ENCODE measurements at regions not wholly inside any gene's neighbourhood (a gene's known extent, or its start where the extent isn't known, plus 50 kb on each side); places are given as distances from the start of the nearest gene placed in this dataset.

GRCh38 chr14:76926521-76927251 lies 100.5 kb downstream of the LRRC74A start:
- Mint-ChIP-seq H3K36me3 (no peaks in the 10 kb centered on the region), H3K27me3 (ENCODE audit: low read depth in 2 of 2) (no peaks in the 10 kb centered on the region), H3K4me3 (peak overlapping the region; percentile 75), H3K9me3 (no peaks in the 10 kb centered on the region), H3K27ac (peak overlapping the region; percentile 76 to 89), H3K4me1 (peaks cover 50 to 71% of the 10 kb centered on the region in 2 donors)
- peak; percentile 62 to 74 (median 64) for ATAC-seq
- Histone ChIP-seq H3K36me3 (ENCODE audit: control insufficient read depth, insufficient read depth, low read length) (no peaks in the 10 kb centered on the region), H3K27ac (ENCODE audit: low read length) (peak overlapping the region; percentile 48), H3K27me3 (ENCODE audit: control insufficient read depth, insufficient read depth, low read length) (no peaks in the 10 kb centered on the region), H3K4me1 (ENCODE audit: control insufficient read depth, insufficient read depth, low read length) (peaks cover 57% of the 10 kb centered on the region), H3K9me3 (ENCODE audit: control insufficient read depth, insufficient read depth, low read length) (no peaks in the 10 kb centered on the region), H3K4me3 (ENCODE audit: low read length) (no peak overlapping the region)
- intact Hi-C loops (cut with micrococcal nuclease) = no loop called here
- WGBS (ENCODE audit: insufficient coverage) = 21% methylated on average over 6 of the region's 7 CpGs
- no peak for TF ChIP-seq CTCF (IDR thresholded peaks at IDR 0.05)
- peak in 1 of 2 donors; percentile 90 for DNase-seq

- Histone ChIP-seq H3K36me3 (ENCODE audit: control insufficient read depth, insufficient read depth, low read length) (no peaks in the 10 kb centered on the region), H3K27me3 (ENCODE audit: control insufficient read depth, insufficient read depth, low read length) (no peaks in the 10 kb centered on the region), H3K4me1 (ENCODE audit: control insufficient read depth, insufficient read depth, low read length) (peaks cover 54% of the 10 kb centered on the region), H3K27ac (ENCODE audit: low read length) (no peak overlapping the region), H3K9me3 (ENCODE audit: control insufficient read depth, insufficient read depth, low read length) (no peaks in the 10 kb centered on the region), H3K4me3 (ENCODE audit: low read length) (no peak overlapping the region)
- no peak for TF ChIP-seq CTCF (IDR thresholded peaks at IDR 0.05)
- Mint-ChIP-seq H3K27me3 (ENCODE audit: low read depth in 2 of 2) (no peaks in the 10 kb centered on the region), H3K9me3 (no peaks in the 10 kb centered on the region), H3K36me3 (no peaks in the 10 kb centered on the region), H3K4me1 (peaks cover 37 to 63% of the 10 kb centered on the region in 2 donors), H3K4me3 (no peak overlapping the region), H3K27ac (peak overlapping the region; percentile 56 to 89)
- intact Hi-C loops (cut with micrococcal nuclease) = no loop called here
- no peak for ATAC-seq
- no peak for DNase-seq
- WGBS (ENCODE audit: insufficient coverage) = 96% methylated on average over 9 of the region's 9 CpGs
These were observed 98.9 kb downstream of the LRRC74A start for GRCh38 chr14:76925097-76925441.

GRCh38 chr14:76924371-76925096 lies 98.3 kb downstream of the LRRC74A start:
- Mint-ChIP-seq H3K27me3 (ENCODE audit: low read depth in 2 of 2) (no peaks in the 10 kb centered on the region), H3K4me1 (peaks cover 32 to 63% of the 10 kb centered on the region in 2 donors), H3K9me3 (no peaks in the 10 kb centered on the region), H3K4me3 (no peak overlapping the region), H3K27ac (peak overlapping the region; percentile 56 to 89), H3K36me3 (no peaks in the 10 kb centered on the region)
- TF ChIP-seq CTCF (IDR thresholded peaks at IDR 0.05) = no peak
- H3K4me1 ChIP-seq (ENCODE audit: control insufficient read depth, insufficient read depth, low read length) = peaks cover 54% of the 10 kb centered on the region
- ATAC-seq (no peak), DNase-seq (peak in 1 of 2 donors; percentile 77)
- no peak overlapping the region for H3K4me3 ChIP-seq (ENCODE audit: low read length)
- H3K27ac ChIP-seq (ENCODE audit: low read length) = no peak overlapping the region
- H3K36me3 ChIP-seq (ENCODE audit: control insufficient read depth, insufficient read depth, low read length) = no peaks in the 10 kb centered on the region
- intact Hi-C loops (cut with micrococcal nuclease) = no loop called here
- 73% methylated on average over 10 of the region's 15 CpGs for WGBS (ENCODE audit: insufficient coverage)
- H3K27me3 ChIP-seq (ENCODE audit: control insufficient read depth, insufficient read depth, low read length) = no peaks in the 10 kb centered on the region
- H3K9me3 ChIP-seq (ENCODE audit: control insufficient read depth, insufficient read depth, low read length) = no peaks in the 10 kb centered on the region
